ENCODE measurements at regions not wholly inside any gene's neighbourhood (a gene's known extent, or its start where the extent isn't known, plus 50 kb on each side); places are given as distances from the start of the nearest gene placed in this dataset.

DNA sequence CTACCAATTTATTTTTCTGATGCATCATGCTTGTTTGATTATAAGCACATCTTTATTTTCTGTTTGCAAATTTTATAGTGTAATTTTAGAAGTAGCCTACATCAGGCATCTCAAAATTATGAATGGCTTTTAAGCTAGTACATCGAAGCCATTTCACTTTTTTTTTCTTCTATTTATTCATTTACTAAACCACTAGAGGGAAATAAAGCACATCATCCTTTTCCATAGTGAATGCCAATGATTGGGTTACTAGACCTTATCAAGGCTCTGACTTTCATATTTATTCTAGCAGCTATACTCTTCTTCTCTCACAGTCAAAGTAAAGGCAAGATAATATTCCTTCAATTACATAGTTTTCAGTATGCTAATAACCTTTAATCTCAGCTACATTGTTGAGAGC, 736.4 kb upstream of the LRFN5 start:
- no peak for DNase-seq

DNA sequence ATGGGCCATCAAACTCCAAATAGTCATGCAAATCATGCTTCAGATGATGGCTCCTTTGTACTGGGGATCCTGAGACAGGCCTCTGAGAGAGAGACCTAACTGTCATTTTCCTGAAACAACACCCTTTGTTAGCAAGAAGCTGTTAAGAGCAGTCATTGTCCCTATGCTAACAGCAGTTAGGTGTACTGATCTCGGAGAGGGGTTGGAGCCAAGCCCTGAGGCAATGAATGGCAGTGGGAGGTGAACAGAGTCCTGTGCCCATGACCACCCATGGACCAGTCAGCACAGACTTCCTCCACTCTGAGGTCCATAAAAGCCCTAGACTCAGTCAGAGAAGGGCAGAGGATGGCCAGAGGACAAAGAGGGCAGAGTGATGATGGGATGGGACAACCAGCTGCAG, 747.6 kb upstream of the LRFN5 start:
- DNase-seq, result no peak

DNA sequence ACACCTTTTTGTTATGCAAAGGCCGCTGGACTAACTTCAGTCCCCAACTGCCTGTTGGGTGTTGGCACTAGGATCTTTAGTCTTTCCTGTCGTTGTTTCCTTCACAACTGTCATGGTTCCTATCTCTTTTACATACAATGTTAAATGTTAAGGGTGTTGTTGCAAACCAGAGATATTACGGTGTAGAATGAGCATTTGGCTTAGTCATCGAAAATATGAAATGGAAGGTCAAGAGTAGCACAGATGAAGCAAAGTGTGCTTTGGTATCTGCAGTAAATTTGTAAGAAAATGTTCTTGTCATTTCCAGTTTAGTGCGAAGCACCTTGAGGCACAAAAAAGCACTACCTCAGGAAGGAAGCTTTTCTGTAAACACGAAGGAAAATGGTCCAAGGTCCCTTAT, 751.3 kb upstream of the LRFN5 start:
- DNase-seq, result no peak

DNA sequence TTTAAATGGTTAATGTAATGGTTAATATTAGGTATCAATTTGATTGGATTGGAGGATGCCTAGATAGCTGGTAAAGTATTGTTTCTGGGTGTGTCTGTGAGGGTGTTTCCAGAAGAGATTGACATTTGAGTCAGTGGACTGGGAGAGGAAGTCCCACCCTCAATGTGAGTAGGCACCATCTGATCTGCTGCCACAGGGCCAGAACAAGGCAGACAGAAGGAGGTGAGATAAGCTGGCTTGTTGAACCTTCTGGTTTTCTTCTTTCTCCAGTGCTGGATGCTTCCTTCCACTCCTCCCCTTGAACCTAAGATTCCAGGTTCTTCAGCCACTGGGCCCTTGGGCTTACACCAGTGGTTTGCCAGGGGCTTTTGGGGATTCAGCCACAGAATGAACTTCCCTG, 756.5 kb upstream of the LRFN5 start:
- no peak for DNase-seq

DNA sequence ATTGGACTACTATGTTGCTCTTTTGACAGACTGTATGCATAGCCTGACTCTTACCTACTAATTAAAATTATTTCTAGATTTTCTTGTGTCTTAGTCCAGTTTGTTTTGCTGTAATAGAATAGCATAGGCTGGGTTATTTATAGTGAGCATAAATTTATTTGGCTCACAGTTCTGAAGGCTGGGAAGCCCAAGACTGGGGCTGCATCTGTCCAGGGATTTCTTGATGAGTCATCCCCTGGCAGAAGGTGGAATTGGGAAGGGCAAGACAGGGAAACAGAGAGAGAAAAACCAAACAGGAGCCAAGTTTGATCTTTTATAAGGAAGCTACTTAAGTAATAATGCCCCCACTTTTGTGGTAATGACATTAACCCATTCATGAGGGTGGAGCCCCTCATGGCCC, 759.2 kb upstream of the LRFN5 start:
- DNase-seq, result no peak

DNA sequence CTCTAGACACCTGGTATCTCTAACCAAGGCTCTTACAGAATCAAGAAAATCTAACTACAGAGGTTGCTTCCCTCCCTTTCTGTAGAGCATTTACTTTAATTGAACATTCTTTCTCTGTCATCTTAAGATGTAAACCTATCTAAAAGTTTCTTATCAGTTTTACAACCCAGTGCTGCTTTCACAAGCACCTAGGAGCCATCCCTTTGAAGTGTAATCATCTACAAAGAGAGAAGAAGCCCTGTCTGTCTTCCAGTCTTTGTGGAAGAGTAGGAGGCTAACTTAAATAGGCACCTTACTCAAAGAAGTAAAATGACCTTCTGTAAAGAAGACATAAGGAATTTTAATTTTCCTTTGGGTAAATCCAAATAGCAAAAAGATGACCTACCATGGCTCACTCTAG, 763.9 kb upstream of the LRFN5 start:
- DNase-seq, result no peak

DNA sequence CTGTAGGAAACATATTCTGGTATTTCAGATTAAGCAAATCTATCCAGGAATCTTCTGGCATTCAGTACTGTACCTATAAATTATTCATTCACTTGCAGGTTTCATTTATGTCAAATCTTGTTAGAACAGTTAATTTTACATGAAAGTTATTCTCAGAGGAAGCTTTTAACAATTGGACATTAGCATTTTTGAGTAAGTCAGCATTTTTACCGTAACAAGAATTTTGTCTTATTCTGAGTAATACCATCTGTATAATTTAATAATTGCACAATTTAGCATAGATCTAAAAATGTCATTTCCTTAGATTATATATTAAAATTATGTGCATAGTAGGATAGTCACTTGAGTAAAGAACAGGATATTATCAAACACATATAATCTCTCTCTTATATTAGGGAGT, 764.8 kb upstream of the LRFN5 start:
- no peak for DNase-seq

DNA sequence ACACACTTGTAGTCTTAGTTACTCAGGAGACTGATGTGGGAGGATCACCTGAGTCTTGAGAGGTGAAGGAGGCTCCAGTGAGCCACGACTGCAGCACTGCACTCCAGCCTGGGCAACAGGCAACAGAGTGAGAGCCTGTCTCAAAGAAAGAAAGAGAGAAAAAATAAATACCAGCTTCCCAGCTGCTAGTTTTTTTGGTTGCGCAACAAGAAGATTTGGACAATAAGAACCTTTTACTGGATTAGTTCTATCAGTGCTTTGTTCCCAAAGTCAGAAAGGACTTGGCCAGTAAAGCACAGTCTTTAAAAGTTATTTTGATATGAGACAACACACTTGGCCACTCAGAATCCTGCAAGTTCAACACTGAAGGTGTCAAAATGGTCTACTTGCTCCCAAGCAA, 768.1 kb upstream of the LRFN5 start:
- no peak for DNase-seq

DNA sequence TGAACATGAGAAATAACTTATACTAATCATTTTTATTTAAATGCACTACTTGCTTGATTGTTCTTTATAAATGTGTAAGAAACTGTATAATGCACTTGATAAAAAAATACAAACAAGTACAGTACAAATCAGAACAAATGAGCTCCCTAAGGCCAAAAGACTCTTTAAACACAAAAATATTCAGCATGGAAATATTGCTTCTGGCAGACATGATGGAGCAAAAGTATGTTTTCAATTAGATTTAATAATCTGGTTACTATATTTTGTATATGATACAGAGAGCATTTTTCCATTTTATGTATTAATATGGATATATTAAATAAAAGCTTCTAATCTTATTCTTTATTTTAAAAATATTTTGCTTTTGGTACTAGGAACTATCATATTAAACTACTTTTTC, 800.2 kb upstream of the LRFN5 start:
- DNase-seq, result no peak

DNA sequence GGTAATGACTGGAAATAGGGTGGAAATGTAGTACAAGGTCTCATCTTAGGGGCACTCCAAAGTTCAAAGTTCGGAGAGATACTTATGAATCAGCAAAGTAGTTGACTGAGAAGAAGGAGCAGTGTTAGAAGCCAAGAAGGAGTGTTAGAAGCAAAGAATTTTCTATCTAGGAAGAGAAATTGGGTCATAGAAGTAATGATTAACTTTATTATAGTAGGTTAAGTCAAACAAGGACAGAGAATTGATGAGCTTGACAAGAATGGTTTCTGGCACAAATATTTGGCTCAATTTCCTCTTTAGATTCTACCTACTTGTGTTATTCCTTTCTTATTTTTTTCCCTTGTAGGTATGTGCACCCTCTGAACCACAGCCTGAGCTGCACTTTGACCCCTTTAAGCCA, 810.5 kb upstream of the LRFN5 start:
- DNase-seq, result no peak

DNA sequence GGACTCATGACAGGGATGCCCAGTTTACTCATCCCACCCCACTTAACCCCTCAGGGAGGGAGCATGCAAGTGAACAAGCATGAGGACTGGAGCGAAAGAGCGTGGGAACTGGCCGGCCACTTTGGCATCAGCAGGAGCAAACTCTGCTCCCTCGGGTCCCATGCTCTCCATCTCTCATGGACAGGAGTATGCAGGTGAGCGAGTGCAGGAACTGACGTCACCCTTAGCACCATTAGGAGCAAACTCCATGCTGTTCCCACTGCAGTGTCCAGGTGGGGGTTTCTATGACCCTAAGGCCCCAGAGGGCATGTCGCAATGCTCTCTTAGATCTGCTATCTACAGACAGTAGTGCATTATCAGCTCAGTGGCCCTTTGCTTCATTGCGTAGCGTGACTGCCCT, 821.8 kb upstream of the LRFN5 start:
- DNase-seq, result no peak

DNA sequence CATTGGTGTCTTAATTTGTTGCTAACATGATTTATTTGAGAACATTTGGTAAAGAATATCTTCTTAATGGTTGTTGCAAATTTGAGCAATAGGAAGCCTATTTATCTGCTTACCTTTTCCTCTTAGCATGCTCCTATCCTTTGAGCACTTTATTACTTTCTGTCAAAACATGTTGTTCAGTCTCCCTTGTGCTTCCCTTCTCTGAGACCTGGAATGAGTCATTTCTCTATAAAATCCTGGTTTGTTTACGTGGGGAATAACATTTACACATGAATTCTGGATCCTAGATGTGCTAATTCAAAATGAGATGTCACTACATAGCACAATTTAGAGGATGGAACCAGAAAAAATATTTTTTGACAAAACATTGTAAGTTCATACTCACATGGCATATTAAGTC, 844.0 kb upstream of the LRFN5 start:
- no peak for DNase-seq

DNA sequence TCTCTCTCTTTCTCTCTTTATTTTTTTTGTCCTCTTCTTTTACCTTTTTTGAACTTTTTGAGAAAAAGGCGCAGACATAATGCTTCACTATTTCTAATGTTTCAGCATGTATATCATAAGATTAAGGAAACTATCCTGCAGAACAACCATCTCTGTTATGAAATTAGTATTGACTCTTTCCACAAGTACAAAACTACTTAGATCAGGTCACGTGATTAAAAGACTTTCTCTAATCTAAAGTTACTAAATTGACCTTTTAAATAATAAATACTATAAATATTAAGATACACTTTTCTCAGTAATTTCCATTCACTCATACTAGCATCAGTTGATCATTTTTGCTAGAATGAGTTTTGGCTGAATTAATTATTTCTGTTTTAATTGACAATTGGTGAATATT, 844.5 kb upstream of the LRFN5 start:
- no peak for DNase-seq

DNA sequence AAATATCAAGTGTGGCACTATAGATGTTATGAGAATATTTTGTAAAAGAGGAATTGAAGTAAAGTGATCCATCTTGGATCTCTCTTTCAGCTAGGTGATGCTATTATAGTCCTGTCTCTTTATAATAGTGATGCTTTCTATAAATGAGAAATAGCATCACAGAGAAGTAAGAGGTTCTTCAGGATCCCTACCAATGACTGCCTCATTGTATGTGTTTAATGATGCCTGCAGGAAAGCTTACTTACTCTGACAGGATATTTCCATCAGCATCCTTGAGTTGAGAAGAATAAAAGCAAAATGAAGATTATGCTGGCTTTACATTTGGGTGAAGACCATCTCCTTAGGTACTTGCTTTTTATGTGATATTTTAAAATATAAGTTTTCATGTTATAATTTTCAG, 846.0 kb upstream of the LRFN5 start:
- DNase-seq, result no peak

DNA sequence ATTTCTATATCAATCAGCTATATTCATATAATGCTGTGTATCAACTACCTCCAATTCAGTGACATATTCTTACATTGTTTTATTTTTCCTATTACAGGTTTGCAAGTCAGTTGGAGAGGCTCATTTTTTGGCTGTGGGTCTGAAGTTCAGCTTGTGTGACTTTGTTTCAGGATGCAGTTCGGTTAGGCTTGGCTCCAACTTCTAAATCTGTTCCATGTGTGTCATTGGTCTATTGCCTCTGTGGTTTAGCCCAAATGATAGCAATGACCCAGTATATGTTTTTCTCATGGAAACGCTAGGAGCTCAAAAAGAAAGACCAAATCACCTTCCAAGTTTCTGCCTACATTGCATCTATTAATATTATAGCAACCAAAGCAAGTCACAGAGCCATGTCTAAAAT, 848.6 kb upstream of the LRFN5 start:
- DNase-seq, result no peak

DNA sequence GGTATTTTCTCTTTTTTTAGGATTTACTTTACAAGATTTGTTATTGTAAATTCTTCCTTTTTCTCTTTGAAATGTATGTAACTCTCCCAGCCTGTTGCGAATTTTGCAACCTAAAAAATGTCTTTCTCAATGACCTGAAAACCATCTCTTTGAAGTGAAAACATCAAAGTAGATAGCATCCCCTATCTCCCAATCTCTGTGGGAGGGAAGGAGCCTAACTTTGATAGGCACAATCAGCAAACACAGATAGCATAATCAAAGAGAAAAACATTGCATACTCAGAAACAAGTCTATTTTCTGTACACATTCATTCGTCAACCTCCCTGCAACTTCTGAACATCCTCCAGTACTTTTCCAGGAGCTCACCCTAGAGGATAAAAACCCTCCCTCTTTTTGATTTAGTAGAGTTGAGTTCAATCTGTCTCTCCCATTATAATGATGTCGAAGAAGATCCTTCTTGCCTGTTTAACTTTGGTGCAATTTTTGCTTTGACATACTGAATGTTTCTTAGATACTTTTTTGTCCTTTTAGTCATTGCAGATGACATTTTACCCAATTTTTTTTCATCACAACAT, 849.2 kb upstream of the LRFN5 start:
- no peak for DNase-seq

DNA sequence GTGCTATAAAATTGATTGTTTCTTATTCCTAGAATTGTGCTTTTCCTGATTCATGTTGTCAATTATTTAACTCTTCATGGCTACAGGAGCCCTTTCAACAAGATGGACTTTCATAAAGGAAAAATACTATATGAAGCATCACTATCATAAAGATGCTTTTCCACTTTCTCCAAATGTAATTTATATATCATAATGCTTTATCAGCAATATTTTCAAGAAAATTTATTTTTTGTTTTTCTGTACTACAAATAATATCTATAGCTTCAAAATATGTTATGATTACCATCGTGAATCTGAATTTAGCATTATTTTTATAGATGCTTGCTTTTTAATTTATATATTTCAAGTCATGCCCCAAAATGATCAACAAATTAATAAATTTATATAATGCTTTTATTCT, 873.5 kb upstream of the LRFN5 start:
- no peak for DNase-seq

DNA sequence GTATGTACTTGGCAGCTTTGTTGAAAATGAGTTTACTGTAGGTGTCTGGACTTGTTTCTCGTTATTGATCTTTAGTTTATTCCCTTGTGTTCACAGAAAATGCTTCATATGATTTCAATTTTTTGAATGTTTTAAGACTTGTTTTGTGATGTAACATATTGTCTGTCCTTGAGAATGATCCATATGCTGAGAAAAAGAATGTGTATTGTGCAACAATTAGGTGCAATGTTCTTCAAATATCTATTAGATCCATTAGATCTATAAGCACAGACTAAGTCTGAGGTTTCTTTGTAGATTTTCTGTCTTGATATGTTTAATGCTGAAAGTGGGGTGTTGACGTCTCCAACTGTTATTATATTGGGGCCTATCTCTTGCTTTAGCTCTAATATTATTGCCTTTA, 879.6 kb upstream of the LRFN5 start:
- no peak for DNase-seq

DNA sequence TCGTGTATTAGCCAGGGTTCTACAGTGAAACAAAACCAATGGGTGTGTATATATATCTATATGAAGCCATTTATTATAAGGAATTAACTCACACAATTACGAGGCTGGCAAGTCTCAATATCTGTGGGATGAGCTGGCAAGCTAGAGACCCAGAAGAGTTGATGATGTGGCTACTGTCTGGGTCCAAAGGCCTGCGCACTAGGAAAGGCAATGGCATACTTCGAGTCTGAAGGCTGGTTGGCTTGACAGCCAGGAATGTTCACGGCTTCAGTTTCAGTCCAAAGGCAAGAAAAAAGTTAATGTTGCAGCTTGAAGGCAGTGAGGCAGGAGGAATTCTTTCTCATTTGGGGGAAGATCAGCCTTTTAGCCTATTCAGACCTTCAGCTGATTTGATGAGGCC, 893.3 kb upstream of the LRFN5 start:
- DNase-seq, result no peak

DNA sequence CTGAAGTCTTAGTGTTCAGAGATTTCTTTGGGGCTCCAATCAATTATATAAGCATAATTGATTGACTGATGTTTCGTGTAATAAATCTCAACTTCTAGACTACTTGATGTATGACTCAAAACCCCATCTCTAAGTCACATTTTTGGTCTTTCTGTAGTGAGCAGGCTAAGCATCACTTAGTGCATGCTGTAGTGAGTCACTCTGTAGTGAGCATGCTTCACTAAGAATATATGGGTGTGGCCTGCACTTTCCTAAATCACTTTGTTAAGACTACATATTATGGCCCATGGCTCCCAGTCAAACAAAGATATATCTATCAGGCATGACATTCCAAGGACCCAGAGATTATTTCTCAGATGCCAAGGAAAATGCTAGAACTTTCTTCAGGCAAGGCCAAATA, 909.4 kb upstream of the LRFN5 start:
- no peak for DNase-seq

DNA sequence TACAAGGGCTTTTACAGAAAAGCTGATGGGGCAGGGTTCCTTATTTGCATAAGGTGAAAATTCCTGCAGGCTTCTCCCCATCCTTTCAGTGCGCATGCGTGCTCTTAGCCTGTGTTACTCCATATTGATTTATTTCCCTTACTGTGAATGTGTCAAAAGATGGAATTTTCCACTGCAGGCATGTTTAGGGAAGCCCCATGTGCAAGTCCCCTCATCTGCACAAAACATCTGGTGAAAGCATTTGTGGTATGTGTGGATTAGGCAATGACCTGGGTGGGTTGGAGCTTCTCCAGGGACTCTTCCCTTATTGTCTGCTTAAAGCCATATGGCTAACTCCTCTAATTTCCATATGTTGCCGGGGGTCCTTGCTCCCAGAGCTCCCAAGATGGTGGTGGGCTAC, 912.7 kb upstream of the LRFN5 start:
- no peak for DNase-seq

DNA sequence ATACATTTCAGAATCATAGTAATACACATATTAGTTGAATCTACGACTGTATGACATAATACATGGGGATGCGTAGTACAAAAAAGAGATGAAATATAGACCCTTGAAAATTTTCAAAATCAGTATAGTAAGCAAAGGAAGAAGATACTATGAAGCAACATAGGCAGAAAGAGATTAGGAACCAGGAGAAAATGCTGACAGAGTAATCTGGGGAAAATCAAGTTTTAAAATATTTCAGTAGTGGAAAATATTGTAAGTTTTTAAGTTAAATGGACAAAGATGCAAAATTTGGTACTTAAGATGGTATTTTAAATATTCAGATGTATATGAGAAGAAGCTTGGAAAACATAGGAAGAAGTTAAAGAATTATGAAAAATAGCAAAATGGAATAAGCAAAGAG, 915.6 kb upstream of the LRFN5 start:
- DNase-seq, result no peak

DNA sequence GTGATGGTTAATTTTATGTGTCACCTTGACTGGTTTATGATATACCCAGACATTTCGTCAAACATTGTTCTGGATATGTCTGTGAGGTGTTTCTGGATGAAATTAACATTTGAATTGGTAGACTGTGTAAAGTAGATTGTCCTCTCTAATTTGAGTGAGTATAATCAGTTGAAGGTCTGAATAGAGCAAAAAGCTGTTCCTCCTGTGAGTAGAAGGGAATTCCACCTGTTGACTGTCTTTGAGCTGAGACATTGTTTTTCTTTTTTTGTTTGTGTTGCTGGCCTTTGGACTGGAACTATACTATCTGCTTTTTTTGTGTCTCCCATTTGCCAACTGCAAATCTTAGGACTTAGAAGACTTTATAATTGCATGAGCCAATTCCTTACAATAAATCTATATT, 920.9 kb upstream of the LRFN5 start:
- no peak for DNase-seq

DNA sequence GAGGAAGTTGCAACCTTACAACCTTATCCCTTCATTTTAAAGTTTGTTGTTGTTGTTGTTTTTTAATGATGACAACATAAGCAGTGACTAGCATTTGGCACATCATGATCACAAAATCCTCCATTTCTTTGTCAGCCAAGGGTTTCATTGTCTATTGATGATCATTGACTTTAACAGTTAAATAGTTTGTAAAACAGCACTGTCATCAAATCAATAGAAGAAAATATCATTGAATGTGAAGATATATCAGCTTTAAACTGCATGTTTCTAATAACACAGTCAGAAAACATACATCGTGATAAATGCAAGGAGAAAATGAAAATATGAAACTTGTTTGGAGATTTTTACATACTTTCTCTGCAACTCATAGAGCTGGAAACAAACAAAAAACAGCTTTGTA, 922.3 kb upstream of the LRFN5 start:
- no peak for DNase-seq

DNA sequence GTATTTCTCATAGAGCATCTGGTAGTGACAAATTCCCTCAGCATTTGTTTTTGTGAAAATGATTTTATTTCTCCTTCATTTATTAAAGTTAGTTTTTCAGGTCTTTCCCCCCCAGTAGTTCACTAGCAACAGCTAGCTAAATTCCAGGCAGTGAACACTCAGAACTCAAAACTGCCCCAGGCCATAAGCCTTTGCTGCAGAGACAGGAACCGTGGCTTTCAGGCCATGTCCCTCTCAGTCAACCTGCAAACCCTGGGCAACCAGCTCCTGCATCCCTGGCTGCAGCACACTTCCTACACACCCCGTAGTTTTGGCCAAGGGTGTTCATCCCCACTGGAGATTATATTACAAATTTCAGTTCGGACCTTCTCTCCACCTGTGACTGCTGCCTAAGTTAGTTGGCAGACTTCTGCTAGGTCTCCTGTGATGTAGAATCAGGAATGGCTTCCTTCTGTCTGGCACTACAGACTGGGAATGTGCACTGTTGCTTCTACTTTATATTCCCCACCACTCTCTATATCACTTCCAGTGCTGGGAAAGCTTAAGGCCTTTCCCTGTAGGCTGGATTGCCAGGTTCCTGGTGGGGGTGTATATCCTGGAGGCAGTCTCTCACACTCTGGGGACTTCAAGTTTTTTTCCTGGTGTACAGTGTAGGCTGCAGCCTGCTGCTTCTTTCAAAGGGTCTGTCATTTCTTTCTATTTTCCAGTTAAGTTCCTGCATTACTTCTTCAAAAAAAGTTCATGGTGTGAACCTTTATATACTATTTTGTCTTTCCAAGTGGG, 924.4 kb upstream of the LRFN5 start:
- no peak for DNase-seq
